ENCODE measurements at regions not wholly inside any gene's neighbourhood (a gene's known extent, or its start where the extent isn't known, plus 50 kb on each side); places are given as distances from the start of the nearest gene placed in this dataset.

GRCh38 chrX:4451591-4451990, 738.1 kb upstream of the PRKX start:
- no peak for DNase-seq

GRCh38 chrX:4450177-4450576, 736.7 kb upstream of the PRKX start:
- DNase-seq = no peak

- no peak for DNase-seq
Measured at GRCh38 chrX:4435905-4436304, 722.5 kb upstream of the PRKX start.

- no peak for DNase-seq
Measured at GRCh38 chrX:4397471-4397870, 684.0 kb upstream of the PRKX start.

- no peak for DNase-seq
Measured at GRCh38 chrX:4382273-4382672, 668.8 kb upstream of the PRKX start.

GRCh38 chrX:4380710-4381109, 667.3 kb upstream of the PRKX start:
- no peak for DNase-seq

GRCh38 chrX:4379071-4379470, 665.6 kb upstream of the PRKX start:
- DNase-seq = no peak

GRCh38 chrX:4373791-4374190, 660.3 kb upstream of the PRKX start:
- no peak for DNase-seq

- no peak for DNase-seq
Measured at GRCh38 chrX:4358577-4358976, 645.1 kb upstream of the PRKX start.

GRCh38 chrX:4322916-4323315, 609.5 kb upstream of the PRKX start:
- DNase-seq = no peak

- DNase-seq = no peak
Measured at GRCh38 chrX:4320436-4320947, 607.0 kb upstream of the PRKX start.

GRCh38 chrX:4315891-4316290, 602.4 kb upstream of the PRKX start:
- DNase-seq = no peak

GRCh38 chrX:4314586-4314985, 601.1 kb upstream of the PRKX start:
- no peak for DNase-seq

GRCh38 chrX:4277122-4277521, 563.7 kb upstream of the PRKX start:
- DNase-seq = no peak

GRCh38 chrX:4268676-4269075, 555.2 kb upstream of the PRKX start:
- DNase-seq = no peak

GRCh38 chrX:4265036-4265435, 551.6 kb upstream of the PRKX start:
- no peak for DNase-seq

- DNase-seq = peak; percentile 5
Measured at GRCh38 chrX:4263030-4263803, 549.8 kb upstream of the PRKX start.

GRCh38 chrX:4253092-4253491, 539.6 kb upstream of the PRKX start:
- DNase-seq = no peak

GRCh38 chrX:4249401-4249800, 536.0 kb upstream of the PRKX start:
- no peak for DNase-seq

- DNase-seq = no peak
Measured at GRCh38 chrX:4243759-4244158, 530.3 kb upstream of the PRKX start.

- DNase-seq = no peak
Measured at GRCh38 chrX:4240541-4241194, 527.2 kb upstream of the PRKX start.

GRCh38 chrX:4239650-4240540, 526.4 kb upstream of the PRKX start:
- no peak for DNase-seq

GRCh38 chrX:4238916-4239315, 525.5 kb upstream of the PRKX start:
- DNase-seq = no peak

- no peak for DNase-seq
Measured at GRCh38 chrX:4225086-4225485, 511.6 kb upstream of the PRKX start.

All from NCI-H2171 (cell line).